OCI-LY1 (cell line): ENCODE measurements at regions not wholly inside any gene's neighbourhood (a gene's known extent, or its start where the extent isn't known, plus 50 kb on each side); places are given as distances from the start of the nearest gene placed in this dataset.

Experiments used
- H2AFZ ChIP-seq: fragments of 200-600 bp; sonication (generic), shearing (Covaris generic); 2 replicates; pipeline ENCODE4 v1.6.0; 2014; ENCODE audit warnings: antibody characterized with exemption, mild to moderate bottlenecking, low read length
- H3F3A ChIP-seq: fragments of 200-600 bp; sonication (generic), shearing (Covaris generic); 2 replicates; pipeline ENCODE4 v1.6.0; 2014; ENCODE audit warnings: mild to moderate bottlenecking, antibody characterized with exemption, low read length, moderate library complexity; ENCODE audit not compliant: insufficient read depth
- H3K27ac ChIP-seq: fragments of 200-600 bp; sonication (generic); 2 replicates; pipeline ENCODE4 v1.5.1; 2014; ENCODE audit warnings: low read length, mixed run types, mild to moderate bottlenecking, low read depth; ENCODE audit not compliant: poor library complexity, severe bottlenecking
- H3K27me3 ChIP-seq: fragments of 200-600 bp; sonication (generic); 2 replicates; pipeline ENCODE4 v1.6.0; 2014; ENCODE audit warnings: antibody characterized with exemption, mild to moderate bottlenecking, low read length, moderate library complexity; ENCODE audit not compliant: insufficient read depth
- H3K36me3 ChIP-seq: fragments of 200-600 bp; sonication (generic); 2 replicates; pipeline ENCODE4 v1.6.1; 2014; ENCODE audit warnings: mild to moderate bottlenecking, antibody characterized with exemption, low read length, moderate library complexity, mixed read lengths; ENCODE audit not compliant: insufficient read depth
- H3K4me1 ChIP-seq: fragments of 200-600 bp; sonication (generic); 2 replicates; pipeline ENCODE4 v1.5.1; 2014; ENCODE audit warnings: mild to moderate bottlenecking, low read length, moderate library complexity; ENCODE audit not compliant: insufficient read depth, severe bottlenecking
- H3K4me2 ChIP-seq: fragments of 200-600 bp; sonication (generic), shearing (Covaris generic); 2 replicates; pipeline ENCODE4 v1.6.1; 2014; ENCODE audit warnings: low read length
- H3K4me3 ChIP-seq: fragments of 200-600 bp; sonication (generic); 2 replicates; pipeline ENCODE4 v1.5.1; 2014; ENCODE audit warnings: low read length, low read depth, mild to moderate bottlenecking, mixed read lengths; ENCODE audit not compliant: poor library complexity, severe bottlenecking
- H3K79me2 ChIP-seq: fragments of 200-600 bp; shearing (Covaris generic); 2 replicates; pipeline ENCODE4 v1.6.1; 2016; ENCODE audit warnings: mixed run types, low read length, mixed read lengths; ENCODE audit not compliant: insufficient read depth
- H3K9ac ChIP-seq: fragments of 200-600 bp; sonication (generic), shearing (Covaris generic); 2 replicates; pipeline ENCODE4 v1.6.1; 2014; ENCODE audit warnings: mild to moderate bottlenecking, low read length, mixed read lengths
- H3K9me2 ChIP-seq: fragments of 200-600 bp; sonication (generic), shearing (Covaris generic); 2 replicates; pipeline ENCODE4 v1.6.1; 2014; ENCODE audit warnings: low read depth, mild to moderate bottlenecking, low read length, mixed read lengths
- H3K9me3 ChIP-seq: fragments of 200-600 bp; shearing (Covaris generic); 2 replicates; pipeline ENCODE4 v1.6.1; 2014; ENCODE audit warnings: low read length, mixed read lengths
- H4K20me1 ChIP-seq: fragments of 200-600 bp; sonication (generic), shearing (Covaris generic); 2 replicates; pipeline ENCODE4 v1.6.0; 2016; ENCODE audit warnings: mild to moderate bottlenecking, low read length; ENCODE audit not compliant: insufficient read depth
- EZH2 ChIP-seq: fragments of 200-600 bp; sonication (generic), shearing (Covaris generic); IDR thresholded peaks from 2 replicates; pipeline ENCODE4 v1.8.0; 2017; ENCODE audit warnings: borderline replicate concordance, mixed run types, mild to moderate bottlenecking, antibody characterized with exemption, low read length, moderate library complexity, mixed read lengths
- TF ChIP-seq, protein P1 (sequence below): fragments of 200-600 bp; sonication (generic), shearing (Covaris generic); IDR thresholded peaks from 2 replicates; pipeline ENCODE4 v1.5.1; 2017; ENCODE audit warnings: mild to moderate bottlenecking, antibody characterized with exemption, low read length, moderate library complexity, mixed read lengths

DNA sequence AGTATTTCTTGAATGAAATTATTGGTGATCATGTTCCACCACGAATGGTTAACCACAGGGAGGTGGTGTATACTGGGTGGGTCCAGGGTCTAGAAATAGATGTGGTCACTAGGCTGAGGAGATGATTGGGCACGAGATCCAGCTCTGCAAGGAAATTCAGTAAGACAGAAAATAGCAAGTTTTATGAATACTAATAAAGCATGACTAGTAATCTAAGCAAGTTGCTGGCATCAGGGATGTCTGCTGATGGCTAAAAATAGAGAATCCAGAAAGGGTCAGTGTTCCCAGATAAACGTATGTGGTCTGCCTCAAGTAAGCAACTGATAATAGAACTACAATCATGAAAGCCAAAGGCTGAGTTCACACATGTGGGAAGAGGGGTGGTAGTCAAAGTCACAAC is 108.3 kb upstream of the FRMD4B start:
- TF ChIP-seq EZH2: no peak
- TF ChIP-seq, protein P1, sequence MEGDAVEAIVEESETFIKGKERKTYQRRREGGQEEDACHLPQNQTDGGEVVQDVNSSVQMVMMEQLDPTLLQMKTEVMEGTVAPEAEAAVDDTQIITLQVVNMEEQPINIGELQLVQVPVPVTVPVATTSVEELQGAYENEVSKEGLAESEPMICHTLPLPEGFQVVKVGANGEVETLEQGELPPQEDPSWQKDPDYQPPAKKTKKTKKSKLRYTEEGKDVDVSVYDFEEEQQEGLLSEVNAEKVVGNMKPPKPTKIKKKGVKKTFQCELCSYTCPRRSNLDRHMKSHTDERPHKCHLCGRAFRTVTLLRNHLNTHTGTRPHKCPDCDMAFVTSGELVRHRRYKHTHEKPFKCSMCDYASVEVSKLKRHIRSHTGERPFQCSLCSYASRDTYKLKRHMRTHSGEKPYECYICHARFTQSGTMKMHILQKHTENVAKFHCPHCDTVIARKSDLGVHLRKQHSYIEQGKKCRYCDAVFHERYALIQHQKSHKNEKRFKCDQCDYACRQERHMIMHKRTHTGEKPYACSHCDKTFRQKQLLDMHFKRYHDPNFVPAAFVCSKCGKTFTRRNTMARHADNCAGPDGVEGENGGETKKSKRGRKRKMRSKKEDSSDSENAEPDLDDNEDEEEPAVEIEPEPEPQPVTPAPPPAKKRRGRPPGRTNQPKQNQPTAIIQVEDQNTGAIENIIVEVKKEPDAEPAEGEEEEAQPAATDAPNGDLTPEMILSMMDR: no peak
- H3K9me3 ChIP-seq: no peaks in the 10 kb centered on the region

DNA sequence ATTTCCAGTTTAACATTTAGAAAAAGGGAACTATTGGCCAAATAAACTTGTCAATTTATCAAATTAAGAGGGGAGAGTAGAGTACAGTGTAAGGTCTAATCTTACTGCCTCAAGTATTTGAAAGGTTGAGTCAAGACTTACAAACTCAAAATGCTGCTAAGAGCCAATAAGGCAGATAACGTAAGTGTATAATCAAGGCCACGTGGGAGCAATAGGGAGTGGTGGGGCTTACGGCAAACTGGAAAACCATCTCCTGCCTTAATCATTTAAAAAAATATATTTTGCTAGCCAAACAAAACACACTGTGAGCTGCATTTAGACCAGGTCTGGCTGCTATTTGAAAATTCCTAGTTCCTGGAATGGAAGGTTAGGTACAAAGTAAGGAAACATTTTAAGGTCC is 107.3 kb upstream of the FRMD4B start:
- H3K4me1 ChIP-seq: no peaks in the 10 kb centered on the region
- H3K4me3 ChIP-seq: no peak overlapping the region

More for the DNA sequence above, 108.3 kb upstream of the FRMD4B start:
- H3K36me3 ChIP-seq: no peaks in the 10 kb centered on the region
- H3K4me3 ChIP-seq: no peak overlapping the region
- H3F3A ChIP-seq: no peaks in the 10 kb centered on the region
- no peak overlapping the region for H3K4me2 ChIP-seq
- H4K20me1 ChIP-seq: no peaks in the 10 kb centered on the region
- no peak overlapping the region for H3K9ac ChIP-seq
- no peaks in the 10 kb centered on the region for H3K4me1 ChIP-seq
- H2AFZ ChIP-seq: no peak overlapping the region
- no peaks in the 10 kb centered on the region for H3K79me2 ChIP-seq
- H3K9me2 ChIP-seq: no peaks in the 10 kb centered on the region
- no peaks in the 10 kb centered on the region for H3K27me3 ChIP-seq
- H3K27ac ChIP-seq: no peak overlapping the region

DNA sequence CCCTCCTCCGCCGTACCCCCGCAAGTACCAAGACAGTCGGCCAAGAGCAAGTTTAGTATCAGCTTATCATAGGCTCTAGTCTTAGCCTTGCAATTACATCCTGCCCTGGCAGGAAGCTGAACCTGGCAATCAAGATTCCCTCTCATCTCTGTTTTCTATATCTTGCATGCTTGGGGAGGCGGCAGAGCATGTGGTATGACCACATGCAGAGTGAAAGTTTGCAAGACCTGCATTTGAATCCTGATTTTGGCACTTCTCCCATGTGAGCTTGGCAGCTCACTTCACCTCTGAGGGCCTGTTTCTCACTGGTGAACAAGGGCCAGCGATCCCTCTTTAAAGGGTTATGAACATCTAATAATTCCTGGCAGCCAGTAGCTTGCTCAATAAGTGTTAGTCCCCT is 106.1 kb upstream of the FRMD4B start:
- Histone ChIP-seq H3K4me1 (no peaks in the 10 kb centered on the region), H3K79me2 (no peaks in the 10 kb centered on the region), H3K9me3 (no peaks in the 10 kb centered on the region), H4K20me1 (no peaks in the 10 kb centered on the region), H3K4me2 (no peak overlapping the region), H3K36me3 (no peaks in the 10 kb centered on the region), H3K27ac (no peak overlapping the region), H3K4me3 (no peak overlapping the region), H3K9me2 (no peaks in the 10 kb centered on the region), H3K27me3 (no peaks in the 10 kb centered on the region), H2AFZ (no peak overlapping the region), H3F3A (no peaks in the 10 kb centered on the region), H3K9ac (no peak overlapping the region)
- TF ChIP-seq, protein P1: no peak
- TF ChIP-seq EZH2: no peak

More for the DNA sequence above, 107.3 kb upstream of the FRMD4B start:
- H3K9me3 ChIP-seq: no peaks in the 10 kb centered on the region
- no peak overlapping the region for H3K9ac ChIP-seq
- no peaks in the 10 kb centered on the region for H3K79me2 ChIP-seq
- H3F3A ChIP-seq: no peaks in the 10 kb centered on the region
- no peaks in the 10 kb centered on the region for H4K20me1 ChIP-seq
- H3K4me2 ChIP-seq: no peak overlapping the region
- H3K9me2 ChIP-seq: no peaks in the 10 kb centered on the region
- no peak overlapping the region for H3K27ac ChIP-seq
- H3K36me3 ChIP-seq: no peaks in the 10 kb centered on the region
- H2AFZ ChIP-seq: no peak overlapping the region
- H3K27me3 ChIP-seq: no peaks in the 10 kb centered on the region
- no peak for TF ChIP-seq EZH2
- TF ChIP-seq, protein P1: no peak
